SH-SY5Y (cell line): ENCODE measurements at regions not wholly inside any gene's neighbourhood (a gene's known extent, or its start where the extent isn't known, plus 50 kb on each side); places are given as distances from the start of the nearest gene placed in this dataset.

ENCODE experiments used
- GATA2 ChIP-seq: IDR thresholded peaks from 2 replicates; pipeline ENCODE4 v1.6.1; 2011; ENCODE audit warnings: mild to moderate bottlenecking, low read depth, low read length
- GATA3 ChIP-seq: IDR thresholded peaks from 2 replicates; pipeline ENCODE4 v1.6.1; 2011; ENCODE audit warnings: low read depth, mild to moderate bottlenecking, low read length, moderate library complexity

DNA sequence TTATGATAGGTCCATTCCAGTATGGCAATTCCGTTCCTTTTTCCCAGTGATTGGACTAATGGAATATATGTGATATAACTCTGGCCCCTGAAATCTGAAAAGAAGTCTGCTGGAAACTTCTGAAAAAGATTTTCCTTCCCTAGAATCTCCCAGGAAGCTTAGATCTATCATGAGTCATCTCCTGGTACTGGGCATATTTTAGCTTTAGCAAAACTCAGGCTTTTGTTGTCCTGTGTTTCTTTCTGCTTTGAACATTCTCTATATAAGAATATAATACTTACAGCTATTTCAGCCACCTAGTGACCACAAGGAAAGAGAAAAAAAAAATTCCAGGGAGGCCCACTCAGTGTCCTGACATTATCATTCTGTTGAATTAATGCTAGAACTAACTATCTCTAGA is 597.2 kb upstream of the GRIA3 start:
- no peak for TF ChIP-seq GATA2

GRCh38 chrX:122591546-122591945 is 592.5 kb upstream of the GRIA3 start:
- TF ChIP-seq GATA2 (no peak), GATA3 (no peak)

- TF ChIP-seq GATA2, result no peak
- TF ChIP-seq GATA3, result peak; percentile 70
Observed at GRCh38 chrX:122596998-122597397, 587.1 kb upstream of the GRIA3 start.

- TF ChIP-seq GATA2 (no peak), GATA3 (no peak)
Observed at GRCh38 chrX:122622795-122623194, 561.3 kb upstream of the GRIA3 start.

DNA sequence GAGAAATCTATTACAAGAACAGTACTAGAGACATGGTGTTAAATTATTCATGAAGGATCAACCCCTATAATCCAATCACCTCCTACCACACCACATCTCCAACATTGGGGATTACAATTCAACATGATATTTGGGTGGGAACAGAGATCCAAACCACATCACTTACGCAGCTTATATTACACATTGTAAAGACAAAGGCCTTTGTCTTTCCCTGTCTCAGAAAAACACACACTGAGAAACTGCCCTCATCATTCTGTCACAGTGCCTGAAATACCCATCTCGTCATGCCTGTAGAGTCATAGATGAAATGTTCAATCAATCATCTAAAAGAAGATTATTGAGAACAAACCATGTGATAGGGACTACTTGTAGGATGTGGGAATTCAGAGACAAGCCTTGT is 558.8 kb upstream of the GRIA3 start:
- TF ChIP-seq GATA2, result no peak
- TF ChIP-seq GATA3, result no peak

DNA sequence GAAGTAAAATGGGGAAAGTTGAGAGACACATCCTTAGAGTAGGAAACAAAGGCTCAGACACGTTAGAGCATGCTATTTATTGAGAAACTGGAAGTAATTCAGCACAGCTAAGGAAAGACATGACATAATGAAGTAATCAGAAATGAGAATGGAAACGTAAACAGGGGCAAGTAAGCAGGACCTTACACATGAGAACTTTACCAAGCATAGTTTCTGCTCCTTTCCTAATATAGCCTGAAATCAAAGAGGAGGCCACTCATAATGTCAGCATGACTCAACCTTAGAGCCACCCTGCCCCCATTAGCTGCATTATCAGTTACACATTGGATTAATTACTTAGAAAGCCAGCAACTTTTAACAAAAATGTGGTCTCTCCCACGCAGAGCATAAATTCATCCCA is 558.3 kb upstream of the GRIA3 start:
- no peak for TF ChIP-seq GATA2
- no peak for TF ChIP-seq GATA3

DNA sequence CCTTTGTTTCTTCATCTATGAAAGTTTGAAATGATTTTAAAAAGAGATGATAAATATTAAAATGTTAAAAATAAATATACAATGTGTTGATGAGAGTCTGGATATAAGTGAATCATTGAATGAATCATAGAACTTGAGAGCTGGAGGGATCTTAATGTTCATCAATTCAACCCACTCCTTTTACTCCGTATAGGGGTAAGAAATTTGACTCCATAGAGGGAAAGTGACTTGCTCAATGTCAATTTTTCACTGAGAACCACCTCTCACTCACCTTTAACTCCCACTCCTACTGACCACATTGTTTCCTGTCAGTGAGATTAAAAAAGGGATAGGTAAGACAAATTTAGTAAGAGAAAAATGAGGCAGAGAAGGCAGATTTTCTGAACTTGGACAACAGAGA is 557.2 kb upstream of the GRIA3 start:
- TF ChIP-seq GATA3 (no peak), GATA2 (no peak)

- TF ChIP-seq GATA2 (no peak), GATA3 (no peak)
Observed at GRCh38 chrX:122641136-122641535, 542.9 kb upstream of the GRIA3 start.

DNA sequence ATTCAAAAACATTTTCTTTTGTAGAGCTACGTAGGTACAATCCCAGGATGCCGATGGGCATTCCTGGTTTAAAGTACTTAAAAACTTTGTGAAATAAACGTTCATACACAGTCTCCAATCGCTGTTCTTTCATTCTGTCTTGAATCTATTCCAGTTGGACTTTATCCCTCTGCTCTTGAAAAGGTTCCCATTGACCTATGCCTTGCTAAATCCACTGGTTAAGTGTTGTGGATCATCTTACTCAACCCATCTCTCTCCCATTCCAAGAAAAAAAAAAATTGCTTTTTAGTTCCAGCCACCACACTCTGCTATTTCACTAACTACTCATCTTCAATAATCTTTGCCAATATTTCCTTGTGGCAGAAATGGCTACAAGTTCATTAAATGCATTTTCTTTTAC is 542.3 kb upstream of the GRIA3 start:
- TF ChIP-seq GATA2 (no peak), GATA3 (no peak)

DNA sequence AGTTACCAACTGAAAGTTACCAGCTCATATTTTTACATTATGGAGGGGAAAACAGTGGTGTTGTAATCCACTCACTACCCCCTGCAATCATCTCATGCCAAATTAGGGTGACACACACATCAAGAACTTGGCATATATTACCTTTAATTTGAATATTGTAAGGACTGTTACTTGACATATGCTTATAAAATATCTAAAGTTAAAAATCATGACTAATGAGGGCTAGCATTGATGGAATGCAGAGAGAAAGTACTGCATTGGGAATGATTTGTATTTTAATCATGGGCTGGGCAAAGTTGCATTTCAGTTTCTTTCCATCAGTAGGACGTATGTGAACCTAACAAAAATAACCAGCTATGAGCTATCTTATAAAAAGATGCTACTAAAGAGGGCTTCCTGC is 517.5 kb upstream of the GRIA3 start:
- TF ChIP-seq GATA2 (no peak), GATA3 (no peak)

GRCh38 chrX:122667667-122668066 is 516.4 kb upstream of the GRIA3 start:
- TF ChIP-seq GATA2 (no peak), GATA3 (no peak)

DNA sequence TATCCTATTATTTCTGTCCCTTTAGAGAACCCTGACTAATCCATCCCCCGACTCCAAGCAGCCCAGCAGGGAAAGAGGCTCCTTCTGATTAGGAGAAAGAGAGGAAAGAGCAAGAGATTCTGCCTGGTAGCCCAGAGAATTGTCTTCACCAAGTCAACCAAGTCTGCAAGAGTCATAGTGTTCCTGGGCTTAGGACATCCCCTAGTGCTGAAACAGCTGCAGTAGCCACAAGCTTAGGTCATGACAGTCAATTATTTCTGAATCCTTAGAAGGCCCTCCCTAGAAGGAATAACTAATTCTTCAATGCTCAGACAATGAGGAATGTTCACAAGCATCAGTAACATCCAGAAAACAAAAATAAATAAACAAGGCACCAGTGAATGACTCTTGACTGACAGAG is 480.3 kb upstream of the GRIA3 start:
- TF ChIP-seq GATA3, result no peak
- no peak for TF ChIP-seq GATA2

DNA sequence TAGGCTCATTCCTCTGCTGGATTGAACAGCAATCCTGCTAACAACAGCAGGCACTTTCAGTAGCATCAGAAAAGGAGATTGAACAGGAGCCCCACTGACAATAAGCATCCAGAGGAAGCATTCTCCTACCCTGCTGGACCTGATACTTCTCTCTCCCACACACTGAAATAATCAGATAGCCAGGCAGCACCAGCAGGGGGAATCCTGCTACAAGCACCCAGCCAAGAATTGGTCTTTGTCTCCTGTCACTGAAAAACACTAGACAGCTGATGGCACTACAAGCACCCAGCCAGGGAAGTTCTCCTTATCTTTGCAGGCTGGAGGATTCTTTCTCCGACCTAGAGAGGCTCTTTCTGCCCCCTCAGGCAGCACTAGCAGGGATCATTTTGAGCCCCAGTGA is 444.3 kb upstream of the GRIA3 start:
- no peak for TF ChIP-seq GATA2
- no peak for TF ChIP-seq GATA3

DNA sequence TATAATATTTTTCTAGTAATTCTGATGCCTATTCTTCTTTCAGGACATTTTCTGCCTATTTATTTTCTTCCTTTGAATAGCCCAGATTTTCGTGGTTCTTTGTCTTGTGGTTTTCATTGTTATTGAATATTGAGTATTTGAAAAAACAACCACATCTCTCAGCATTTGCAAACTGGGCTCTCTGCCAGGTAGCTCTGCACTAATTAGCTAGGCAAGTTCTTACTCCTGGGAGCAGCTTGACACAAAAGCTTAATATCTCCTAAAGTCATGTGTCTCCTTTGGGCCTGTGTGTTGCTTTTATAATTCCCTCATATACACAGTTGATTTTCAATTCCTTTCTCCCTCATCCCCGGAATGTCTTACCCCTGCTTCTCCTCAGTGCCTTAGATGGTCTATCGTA is 413.5 kb upstream of the GRIA3 start:
- TF ChIP-seq GATA3 (no peak), GATA2 (no peak)

DNA sequence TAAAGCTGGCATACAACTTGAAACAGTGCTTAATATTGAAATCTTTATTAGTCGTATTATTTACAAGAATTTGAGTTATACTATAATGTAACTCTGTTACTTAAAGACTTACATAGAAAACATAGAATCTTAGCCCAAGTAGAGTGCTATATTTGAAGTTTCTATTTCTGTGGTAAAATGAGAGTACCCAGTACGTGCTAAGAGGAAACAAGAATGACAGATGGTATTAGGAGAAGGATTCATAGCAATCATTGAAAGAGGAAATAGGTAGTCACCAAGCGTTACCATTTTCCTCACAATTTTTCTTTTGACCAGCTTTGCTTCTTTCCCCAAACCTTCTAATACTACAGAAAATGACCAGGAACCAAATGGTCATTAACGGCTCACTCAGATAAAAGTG is 412.1 kb upstream of the GRIA3 start:
- no peak for TF ChIP-seq GATA2
- no peak for TF ChIP-seq GATA3

- no peak for TF ChIP-seq GATA3
- no peak for TF ChIP-seq GATA2
Observed at GRCh38 chrX:122777766-122778165, 406.3 kb upstream of the GRIA3 start.

DNA sequence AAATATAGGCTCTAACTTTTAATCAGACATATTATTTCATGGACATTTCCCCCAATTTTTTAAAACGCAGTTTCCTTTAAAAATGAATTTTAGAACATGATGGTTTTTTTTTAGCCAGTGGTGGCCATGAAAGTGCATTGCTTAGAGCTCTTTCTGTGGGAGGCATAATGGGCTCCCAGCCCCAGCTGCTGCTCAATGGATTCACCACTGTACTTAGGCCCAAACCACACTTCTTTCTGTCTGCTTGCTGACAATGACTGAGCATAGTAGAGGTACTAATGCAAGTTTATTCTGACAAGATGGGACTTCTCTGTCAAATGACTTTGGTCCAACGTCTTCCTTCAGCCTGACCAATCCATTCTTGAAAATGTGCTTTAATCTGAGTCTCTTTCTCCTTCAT is 400.2 kb upstream of the GRIA3 start:
- no peak for TF ChIP-seq GATA3
- no peak for TF ChIP-seq GATA2

DNA sequence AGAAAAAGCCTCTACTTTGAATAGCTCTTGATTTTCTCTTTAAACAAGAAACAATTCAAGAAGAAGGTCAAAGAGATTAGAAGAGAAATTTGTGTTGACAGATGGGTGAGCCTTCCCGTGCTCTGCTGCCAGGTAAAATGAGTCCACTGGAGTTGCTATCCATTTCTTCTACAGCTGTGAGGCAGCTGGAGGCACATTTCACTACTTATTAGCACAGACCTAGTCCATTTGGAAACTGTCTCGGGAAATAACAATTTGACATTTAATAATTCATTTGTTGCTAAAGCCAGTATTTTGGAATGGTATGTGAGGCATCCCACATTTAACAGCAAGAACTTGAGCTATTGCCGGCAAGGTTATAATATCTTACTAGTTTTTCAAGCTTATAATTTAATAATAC is 396.8 kb upstream of the GRIA3 start:
- TF ChIP-seq GATA3 (no peak), GATA2 (no peak)
